GM18873 (cell line): ENCODE measurements at regions not wholly inside any gene's neighbourhood (a gene's known extent, or its start where the extent isn't known, plus 50 kb on each side); places are given as distances from the start of the nearest gene placed in this dataset.

ENCODE experiments used
- ATAC-seq: cut with Tn5 transposase; IDR thresholded peaks from one replicate; pipeline ENCODE4 v1.9.1; 2021; ENCODE audit warnings: mild to moderate bottlenecking, moderate library complexity, moderate number of reproducible peaks; ENCODE audit not compliant: unreplicated experiment, low FRiP score

DNA sequence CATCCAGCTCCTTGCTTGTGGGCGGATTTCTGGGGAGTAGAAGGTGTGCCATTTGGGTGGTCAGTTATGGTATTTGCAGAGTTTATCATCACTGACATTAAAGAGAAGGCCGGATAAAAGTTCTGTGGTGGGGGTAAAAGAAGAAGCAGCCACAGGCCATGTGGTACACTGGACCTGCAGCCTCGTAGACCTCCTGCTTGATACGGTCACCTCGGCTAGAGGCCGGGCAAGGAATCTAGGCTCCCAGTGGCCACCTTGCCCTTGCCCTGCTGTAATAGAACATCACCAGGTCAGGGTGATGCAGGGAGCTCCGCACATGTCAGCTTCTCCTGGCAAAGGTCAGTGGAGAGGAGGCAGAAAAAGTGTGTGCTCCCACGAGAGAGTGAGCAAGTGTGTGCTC lies 376.1 kb upstream of the IRX4 start:
- no peak for ATAC-seq

- no peak for ATAC-seq
These were observed 374.9 kb upstream of the IRX4 start for GRCh38 chr5:2257326-2258244.

DNA sequence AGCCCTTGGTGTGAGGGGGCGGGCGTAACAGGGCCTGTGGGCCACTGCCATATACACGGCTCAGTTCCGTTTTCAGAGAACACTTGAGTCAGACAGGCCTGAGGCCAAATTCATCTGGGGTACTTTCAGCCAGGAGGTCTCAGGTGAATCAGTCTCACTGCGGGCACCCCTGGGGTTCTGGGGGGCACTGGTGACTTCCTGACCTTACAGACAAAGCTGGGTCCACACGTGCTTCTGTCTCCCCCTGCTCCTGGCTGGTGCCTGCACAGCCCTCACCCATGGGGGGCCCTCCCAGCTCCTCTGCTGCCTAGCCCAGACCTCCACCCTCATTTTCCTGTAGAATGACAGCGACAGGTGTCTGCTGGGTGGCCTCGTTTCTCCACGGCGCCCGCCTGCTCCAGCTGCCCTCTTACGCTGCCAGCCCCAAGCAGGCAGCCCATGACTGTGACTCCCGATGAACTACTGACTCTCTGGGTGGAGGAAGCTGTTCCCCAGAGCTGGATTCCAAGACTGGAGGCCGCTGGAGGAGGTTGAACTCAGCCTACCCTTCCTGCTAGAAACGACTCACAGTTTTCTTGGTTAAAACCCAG lies 374.1 kb upstream of the IRX4 start:
- no peak for ATAC-seq

GRCh38 chr5:2255915-2256690 lies 373.4 kb upstream of the IRX4 start:
- no peak for ATAC-seq

- ATAC-seq: no peak
These were observed 372.4 kb upstream of the IRX4 start for GRCh38 chr5:2254880-2255750.

DNA sequence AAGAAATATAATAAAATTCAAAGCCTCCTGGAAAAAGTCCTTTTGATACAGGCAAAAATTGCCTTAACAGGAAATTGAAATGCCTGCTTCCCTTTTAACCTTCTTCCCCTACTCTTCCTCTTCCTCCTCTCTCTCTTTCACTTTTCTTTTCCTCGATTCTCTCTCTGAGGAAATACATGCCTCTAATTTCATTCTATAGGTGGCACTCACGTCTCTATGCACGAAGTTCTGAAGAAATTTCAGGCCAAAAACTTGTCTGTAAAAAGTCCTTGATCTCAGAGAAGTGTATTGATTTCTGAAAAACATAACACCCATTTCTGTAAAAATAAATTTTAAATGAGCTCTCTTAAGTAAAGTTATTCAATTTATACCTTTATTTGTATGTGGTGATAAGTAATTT lies 371.7 kb upstream of the IRX4 start:
- ATAC-seq: no peak

DNA sequence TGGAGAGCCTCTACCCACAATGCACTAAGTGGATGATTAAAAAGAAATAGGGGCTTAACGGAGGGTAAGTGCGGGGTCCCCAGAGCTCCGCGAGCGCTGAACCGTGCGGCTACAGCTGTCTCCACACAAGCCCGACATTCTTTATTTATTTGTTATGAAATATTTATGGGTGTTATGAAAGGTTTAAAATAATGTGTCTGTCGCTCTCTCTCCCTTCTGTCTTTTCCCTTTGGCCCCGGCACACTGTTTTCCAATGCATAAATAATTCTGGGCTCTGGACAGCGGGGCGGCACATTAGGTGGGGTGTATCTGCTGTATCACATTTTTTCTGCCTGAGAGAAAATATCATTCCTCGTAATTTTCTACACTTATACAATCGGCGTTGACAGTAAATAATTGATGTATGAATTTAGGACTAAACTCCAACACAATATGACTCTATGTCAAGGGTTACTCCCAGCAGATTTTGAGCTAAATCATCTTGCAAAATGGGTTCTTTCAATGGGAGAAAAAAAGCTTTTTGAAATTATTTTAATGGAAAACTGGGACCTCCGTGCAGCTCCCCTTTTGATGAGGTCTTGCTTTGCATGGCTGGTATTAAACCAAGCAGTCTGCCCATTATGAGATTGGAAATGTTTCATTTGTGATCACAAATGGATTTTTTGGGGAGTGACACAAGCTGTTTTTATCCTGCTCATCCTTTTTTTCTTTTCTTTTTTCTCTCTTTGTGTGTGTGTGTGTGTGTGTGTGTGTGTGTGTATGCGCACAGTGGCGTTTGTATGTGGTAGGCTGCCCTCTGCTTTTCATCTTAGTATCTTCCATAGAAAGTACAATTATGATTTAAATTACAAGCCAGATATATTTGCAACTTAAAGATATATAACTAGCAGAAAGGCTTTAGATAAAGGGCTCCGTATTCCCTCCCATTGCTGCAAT lies 370.6 kb upstream of the IRX4 start:
- no peak for ATAC-seq

GRCh38 chr5:2251751-2252150 lies 369.0 kb upstream of the IRX4 start:
- ATAC-seq: no peak

DNA sequence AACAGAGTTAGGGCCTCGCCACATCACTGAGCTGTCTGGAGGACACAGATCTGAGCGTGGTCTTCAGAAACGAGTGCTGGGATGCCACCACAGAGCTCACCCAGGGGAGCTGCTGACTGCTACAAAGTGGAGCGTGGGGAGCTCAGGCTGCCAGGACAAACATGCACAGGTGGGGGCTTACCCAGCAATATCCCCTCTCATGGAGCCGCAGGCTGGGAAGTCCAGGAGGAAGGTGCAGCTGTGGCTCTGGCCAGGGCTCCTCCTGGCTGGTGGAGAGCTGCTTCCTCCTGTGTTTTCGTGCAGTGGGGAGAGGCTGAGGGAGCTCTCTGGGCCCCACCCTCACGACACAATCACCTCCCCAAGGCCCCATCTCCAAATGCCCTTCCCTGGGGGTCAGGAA lies 368.6 kb upstream of the IRX4 start:
- no peak for ATAC-seq

GRCh38 chr5:2250365-2250950 lies 367.7 kb upstream of the IRX4 start:
- no peak for ATAC-seq

DNA sequence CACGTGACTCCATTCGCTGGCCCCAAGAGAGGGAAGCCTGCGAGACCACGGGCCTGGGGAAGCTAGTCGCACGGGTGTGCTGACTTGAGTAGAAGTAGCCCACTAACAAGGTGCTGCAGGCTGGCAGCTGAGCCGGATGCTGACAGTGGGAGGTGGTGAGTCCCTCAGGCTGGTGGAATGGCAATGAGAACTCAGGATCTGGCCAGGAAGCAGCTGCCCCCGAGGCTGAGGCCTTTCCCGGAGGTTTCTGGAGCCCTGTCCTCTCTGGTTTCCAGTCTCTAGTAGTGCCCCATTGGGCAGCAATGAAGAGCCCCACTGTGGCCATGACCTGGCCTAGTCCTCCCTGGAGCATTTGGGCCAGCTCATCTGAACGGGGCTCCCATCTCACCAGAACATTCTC lies 366.7 kb upstream of the IRX4 start:
- ATAC-seq: no peak

DNA sequence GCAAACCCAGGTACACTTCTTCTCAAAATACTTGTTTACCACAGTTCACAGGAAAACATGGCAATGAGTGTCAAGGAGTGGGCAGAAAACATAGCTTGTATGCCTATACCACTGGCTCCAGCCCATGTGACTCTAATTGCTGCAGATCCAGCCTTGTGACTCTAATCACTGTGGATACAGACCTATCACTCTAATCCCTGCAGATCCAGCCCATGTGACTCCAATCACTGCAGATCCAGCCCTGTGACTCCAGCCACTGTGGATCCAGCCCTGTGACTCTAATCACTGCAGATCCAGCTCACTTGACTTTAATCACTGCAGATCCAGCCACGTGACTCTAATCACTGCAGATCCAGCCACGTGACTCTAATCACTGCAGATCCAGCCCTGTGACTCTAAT lies 366.3 kb upstream of the IRX4 start:
- ATAC-seq: no peak

GRCh38 chr5:2242539-2242938 lies 359.8 kb upstream of the IRX4 start:
- ATAC-seq: no peak

GRCh38 chr5:2241842-2242241 lies 359.1 kb upstream of the IRX4 start:
- no peak for ATAC-seq

GRCh38 chr5:2240118-2240904 lies 357.6 kb upstream of the IRX4 start:
- ATAC-seq: no peak

DNA sequence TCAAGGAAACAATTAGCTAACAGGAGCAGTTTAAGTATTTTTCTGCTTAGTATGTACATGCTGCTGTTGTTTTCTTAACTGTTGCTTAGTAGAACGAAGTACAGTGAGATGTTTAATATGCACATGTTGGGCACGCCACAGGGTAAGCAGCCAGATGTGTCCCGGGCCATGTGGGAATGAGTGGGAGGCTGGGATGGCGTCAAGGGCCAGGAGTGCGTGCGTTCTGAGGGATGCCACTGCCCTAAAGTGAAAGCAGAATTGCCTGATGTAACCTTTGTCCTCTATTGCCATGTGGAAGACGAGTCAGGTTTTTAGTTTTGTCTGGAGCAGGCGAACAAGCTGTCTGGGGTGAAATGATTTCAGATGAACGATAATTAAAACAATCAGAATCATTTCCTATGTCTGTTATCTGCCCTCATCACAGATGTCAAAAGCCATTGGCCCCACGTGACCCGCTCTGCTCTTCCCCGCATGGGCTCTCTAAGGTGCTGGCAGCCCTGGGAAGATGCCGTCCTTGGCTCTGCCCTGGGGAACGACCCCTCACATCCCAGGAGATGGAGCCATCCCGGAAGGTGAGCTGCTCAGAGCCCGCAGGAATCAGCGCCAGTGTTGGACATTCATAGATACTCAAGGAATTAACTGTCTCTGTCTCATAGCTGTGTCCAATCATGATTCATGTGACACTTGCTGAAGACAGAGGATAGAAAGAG lies 356.6 kb upstream of the IRX4 start:
- ATAC-seq: no peak

GRCh38 chr5:2238732-2239131 lies 356.0 kb upstream of the IRX4 start:
- ATAC-seq: no peak

GRCh38 chr5:2227433-2227832 lies 344.7 kb upstream of the IRX4 start:
- no peak for ATAC-seq
